GM12875 (cell line): ENCODE measurements at regions not wholly inside any gene's neighbourhood (a gene's known extent, or its start where the extent isn't known, plus 50 kb on each side); places are given as distances from the start of the nearest gene placed in this dataset.

Experiments
- H3K4me3 ChIP-seq: one replicate; pipeline ENCODE4 v1.5.1; 2011; ENCODE audit warnings: low read depth, low read length, control low read depth
- TF ChIP-seq, protein P1 (sequence below): IDR thresholded peaks from 2 replicates; pipeline ENCODE4 v1.5.1; 2011; ENCODE audit warnings: low read depth, mild to moderate bottlenecking, control low read depth, inconsistent platforms, low read length, moderate library complexity, borderline replicate concordance; ENCODE audit not compliant: insufficient read depth

DNA sequence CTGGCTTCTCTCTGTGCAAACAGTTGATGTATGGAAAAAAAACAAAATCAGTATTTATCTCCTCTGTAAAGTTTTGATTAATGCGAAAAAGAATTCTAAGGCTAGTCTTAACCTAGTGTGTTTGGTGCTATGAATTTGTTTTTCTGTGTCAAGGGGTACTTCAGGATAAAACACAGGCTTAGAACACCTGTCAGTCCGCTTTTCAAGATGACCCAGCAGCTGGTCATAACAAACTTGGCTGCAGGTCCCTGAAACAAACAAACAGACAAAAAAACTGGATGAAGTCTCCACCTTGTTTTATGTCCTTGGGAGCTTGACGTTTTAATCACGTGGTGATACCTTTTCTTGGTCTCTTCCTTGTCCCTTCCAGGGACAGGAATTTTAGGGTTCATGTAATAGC, 689.3 kb downstream of the UQCRFS1 start:
- TF ChIP-seq, protein P1, sequence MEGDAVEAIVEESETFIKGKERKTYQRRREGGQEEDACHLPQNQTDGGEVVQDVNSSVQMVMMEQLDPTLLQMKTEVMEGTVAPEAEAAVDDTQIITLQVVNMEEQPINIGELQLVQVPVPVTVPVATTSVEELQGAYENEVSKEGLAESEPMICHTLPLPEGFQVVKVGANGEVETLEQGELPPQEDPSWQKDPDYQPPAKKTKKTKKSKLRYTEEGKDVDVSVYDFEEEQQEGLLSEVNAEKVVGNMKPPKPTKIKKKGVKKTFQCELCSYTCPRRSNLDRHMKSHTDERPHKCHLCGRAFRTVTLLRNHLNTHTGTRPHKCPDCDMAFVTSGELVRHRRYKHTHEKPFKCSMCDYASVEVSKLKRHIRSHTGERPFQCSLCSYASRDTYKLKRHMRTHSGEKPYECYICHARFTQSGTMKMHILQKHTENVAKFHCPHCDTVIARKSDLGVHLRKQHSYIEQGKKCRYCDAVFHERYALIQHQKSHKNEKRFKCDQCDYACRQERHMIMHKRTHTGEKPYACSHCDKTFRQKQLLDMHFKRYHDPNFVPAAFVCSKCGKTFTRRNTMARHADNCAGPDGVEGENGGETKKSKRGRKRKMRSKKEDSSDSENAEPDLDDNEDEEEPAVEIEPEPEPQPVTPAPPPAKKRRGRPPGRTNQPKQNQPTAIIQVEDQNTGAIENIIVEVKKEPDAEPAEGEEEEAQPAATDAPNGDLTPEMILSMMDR = no peak
- H3K4me3 ChIP-seq = no peak overlapping the region

DNA sequence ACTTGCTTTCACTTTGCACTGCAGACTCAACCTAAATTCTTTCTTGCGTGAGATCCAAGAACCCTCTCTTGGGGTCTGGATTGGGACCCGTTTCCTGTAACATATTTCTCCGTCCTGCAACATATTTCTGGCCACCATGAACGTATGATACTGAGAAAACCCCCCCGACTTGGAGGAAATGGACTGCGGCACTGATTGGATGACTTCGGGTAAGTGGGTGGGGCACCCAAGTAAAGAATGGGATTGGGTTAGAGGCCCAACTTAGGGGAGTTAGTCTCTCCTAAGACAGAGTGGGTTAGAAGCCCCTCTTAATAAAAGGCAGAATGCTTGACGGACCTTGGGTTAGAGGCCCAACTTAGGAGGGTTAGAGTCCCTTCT, 690.4 kb downstream of the UQCRFS1 start:
- H3K4me3 ChIP-seq = no peak overlapping the region
- TF ChIP-seq, protein P1 = no peak

DNA sequence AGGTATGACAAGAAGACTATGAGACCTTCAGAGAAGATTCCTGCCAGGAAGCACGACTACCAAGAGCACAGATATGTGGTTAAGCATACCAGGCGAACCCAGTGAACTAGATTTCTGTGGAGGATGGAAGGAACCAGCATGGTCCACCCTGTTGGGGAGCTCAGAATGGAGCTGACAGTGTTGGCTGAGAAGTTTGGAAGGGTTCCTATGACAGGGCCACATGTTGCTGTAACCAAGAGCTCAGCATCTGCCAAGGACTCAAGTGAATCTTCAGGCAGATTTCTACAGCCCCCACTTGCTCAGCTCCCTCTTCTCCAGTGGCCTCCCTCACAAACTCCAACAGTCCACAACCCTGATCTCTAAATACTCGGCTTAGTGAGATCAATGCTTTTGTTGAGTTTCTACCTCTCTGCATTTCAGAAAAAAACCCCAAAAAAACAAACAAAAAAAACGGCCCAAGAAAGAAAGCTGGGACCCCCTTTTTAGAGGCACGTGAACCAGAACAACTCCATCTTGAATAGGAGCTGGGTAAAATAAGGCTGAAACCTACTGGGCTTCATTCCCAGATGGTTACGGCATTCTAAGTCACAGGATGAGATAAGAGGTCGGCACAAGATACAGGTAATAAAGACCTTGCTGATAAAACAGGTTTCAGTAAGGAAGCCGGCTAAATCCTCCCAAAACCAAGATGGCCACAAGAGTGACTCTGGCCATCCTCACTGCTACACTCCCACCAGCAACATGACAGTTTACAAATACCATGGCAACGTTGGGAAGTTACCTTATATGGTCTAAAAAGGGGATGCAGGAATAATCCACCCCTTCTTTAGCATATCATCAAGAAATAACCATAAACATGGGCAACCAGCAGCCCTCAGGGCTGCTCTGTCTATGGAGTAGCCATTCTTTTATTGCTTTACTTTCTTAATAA, 691.1 kb downstream of the UQCRFS1 start:
- TF ChIP-seq, protein P1 = no peak
- H3K4me3 ChIP-seq = no peak overlapping the region

DNA sequence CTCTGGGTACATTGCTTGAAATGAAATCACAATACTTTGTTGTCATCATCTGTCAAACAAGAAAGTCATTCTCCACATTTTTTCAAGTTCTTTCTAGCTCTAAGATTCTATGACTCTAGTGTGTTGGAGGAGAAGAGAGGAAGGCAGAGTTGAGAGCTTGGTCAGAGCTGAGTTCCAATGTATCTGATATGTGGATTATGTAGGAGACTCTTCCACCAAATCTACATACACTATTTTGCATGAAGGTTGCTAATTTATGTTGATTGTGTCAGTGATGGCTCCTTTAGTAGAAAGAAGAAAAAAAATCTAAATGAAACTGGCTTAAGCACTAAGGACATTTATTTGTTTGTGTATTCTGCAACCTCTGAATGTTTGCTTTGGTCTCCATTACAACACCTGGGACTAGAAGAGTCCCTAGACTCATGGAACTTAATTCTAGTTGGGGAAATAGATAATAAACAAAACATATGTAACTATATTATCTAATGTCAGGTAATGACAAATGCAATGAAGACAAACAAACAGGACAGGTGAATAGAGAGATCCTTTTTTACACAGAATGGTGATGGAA, 691.9 kb downstream of the UQCRFS1 start:
- TF ChIP-seq, protein P1 = no peak
- H3K4me3 ChIP-seq = no peak overlapping the region

DNA sequence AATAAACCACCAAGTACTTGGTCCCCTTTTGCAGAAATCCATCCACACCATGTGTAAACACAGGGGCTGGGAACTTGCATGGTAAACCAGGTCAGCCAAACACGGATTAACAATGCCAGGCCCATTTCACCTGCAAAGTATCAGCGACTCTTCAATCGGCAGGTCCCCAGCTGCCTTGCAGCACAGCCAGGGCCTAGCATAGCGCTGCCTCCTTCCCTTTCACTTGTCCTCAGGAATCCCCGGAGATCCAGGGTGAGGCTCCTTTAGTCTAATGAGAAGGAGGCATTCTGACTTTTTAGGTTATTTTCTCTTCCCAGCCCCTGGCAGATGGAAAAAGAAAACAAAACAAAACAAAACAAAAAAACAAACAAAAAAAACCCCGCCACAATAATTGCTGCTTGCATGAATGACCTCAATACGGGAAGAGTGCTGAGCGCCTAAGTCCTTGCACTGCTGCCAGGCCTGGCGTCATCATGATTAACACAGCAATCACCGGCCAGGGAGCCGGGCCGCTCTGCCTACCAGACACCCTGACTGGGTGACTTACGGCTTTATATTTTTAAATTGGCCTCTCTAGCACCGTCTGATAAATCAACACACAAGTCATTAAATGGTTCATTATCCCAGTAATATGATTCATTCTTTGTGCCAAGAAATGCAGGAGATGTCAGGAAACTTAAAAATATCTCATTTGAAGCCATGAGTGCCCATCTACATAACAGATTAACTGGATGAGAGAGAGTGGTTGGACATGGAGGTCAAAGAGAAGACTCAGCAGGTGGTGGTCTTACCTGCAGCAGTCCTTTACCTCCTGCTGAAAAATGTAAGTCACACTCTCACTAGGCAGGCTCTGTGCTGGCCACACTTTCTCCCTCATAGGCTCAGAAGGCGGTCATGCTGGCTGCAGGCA, 692.7 kb downstream of the UQCRFS1 start:
- TF ChIP-seq, protein P1 = no peak
- no peak overlapping the region for H3K4me3 ChIP-seq

DNA sequence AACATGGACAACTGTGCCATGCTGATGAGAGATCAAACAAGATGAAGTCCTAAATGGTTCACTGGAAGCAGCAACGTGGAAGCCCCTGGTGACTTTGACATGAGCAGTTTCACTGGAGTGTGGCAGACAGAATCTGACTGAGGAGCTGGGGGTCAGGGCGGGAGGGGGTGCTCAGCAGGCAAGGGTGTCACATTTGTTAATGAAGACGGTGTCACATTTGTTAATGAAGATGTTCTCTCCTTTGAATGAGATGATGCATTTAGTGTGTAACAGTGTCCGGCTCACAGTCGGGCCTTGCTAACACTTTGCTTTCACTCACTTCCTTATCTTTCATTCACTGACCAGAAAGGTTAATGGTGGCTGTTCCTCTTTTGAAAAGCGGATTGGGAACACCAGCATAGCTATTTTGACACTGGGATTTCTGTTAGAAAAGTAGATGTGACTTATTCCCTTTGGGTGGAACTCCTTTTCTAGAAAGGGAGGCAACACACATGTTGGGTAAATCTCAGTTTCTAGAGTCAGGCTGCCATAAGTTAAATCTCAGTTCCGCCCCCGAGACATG, 693.7 kb downstream of the UQCRFS1 start:
- TF ChIP-seq, protein P1 = no peak

More for the DNA sequence above, 693.7 kb downstream of the UQCRFS1 start:
- no peak overlapping the region for H3K4me3 ChIP-seq
